ENCODE measurements at regions not wholly inside any gene's neighbourhood (a gene's known extent, or its start where the extent isn't known, plus 50 kb on each side); places are given as distances from the start of the nearest gene placed in this dataset.
A peak's percentile ranks its signal among the peaks of the same experiment; 100 is the strongest.

DNA sequence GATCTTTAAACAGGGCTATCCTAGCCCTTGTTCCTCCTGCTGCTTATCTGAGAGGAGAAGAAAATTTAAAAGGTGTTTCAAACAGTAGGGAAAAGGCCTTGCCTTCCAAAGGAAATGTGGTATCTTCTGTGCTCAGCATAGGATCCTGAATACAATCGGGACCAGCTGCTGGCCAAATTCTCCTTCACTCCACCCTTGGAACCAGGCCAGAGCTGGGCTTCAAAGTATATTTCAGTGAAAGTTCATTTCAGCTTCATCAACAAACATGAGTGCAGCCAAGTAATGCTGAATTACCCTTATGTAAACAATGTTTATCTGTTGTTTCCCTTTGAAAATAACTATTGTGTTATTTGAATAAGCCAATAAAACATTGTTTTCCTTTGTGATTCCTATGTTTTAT is 146.5 kb upstream of the MEOX2 start:
- Histone ChIP-seq H3K4me3 (no peak overlapping the region), H3K27ac (no peak overlapping the region), H3K27me3 (no peaks in the 10 kb centered on the region), H3K4me1 (ENCODE audit: low read depth) (no peaks in the 10 kb centered on the region), H3K36me3 (no peaks in the 10 kb centered on the region), H3K9me3 (ENCODE audit: low read depth) (no peaks in the 10 kb centered on the region)
- TF ChIP-seq, protein P1, sequence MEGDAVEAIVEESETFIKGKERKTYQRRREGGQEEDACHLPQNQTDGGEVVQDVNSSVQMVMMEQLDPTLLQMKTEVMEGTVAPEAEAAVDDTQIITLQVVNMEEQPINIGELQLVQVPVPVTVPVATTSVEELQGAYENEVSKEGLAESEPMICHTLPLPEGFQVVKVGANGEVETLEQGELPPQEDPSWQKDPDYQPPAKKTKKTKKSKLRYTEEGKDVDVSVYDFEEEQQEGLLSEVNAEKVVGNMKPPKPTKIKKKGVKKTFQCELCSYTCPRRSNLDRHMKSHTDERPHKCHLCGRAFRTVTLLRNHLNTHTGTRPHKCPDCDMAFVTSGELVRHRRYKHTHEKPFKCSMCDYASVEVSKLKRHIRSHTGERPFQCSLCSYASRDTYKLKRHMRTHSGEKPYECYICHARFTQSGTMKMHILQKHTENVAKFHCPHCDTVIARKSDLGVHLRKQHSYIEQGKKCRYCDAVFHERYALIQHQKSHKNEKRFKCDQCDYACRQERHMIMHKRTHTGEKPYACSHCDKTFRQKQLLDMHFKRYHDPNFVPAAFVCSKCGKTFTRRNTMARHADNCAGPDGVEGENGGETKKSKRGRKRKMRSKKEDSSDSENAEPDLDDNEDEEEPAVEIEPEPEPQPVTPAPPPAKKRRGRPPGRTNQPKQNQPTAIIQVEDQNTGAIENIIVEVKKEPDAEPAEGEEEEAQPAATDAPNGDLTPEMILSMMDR (IDR thresholded peaks at IDR 0.05; ENCODE audit: low read depth, low read length) = no peak
- peak in 1 of 2 donors; percentile 52 for DNase-seq (ENCODE audit: low read depth in 1 of 2, low spot score in 1 of 2)

DNA sequence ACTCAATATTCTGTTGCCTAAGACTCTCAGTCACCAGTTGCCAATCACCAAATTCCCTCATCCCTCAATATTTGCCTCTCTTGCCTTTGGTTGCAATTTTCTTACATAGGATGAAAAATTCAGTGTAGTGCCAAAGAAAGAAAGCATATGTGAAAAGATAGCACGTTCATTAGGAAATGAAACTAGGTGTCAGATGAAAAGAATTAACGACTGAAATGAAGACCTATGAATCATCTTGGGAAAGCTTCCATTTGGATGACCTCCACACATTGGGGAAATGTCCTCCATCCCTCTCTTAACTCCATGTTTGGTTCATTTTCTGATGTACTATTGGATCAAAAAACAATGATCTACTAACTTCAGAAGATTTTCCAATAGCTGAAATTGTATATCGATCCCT is 145.1 kb upstream of the MEOX2 start:
- Histone ChIP-seq H3K4me3 (no peak overlapping the region), H3K9me3 (ENCODE audit: low read depth) (no peaks in the 10 kb centered on the region), H3K4me1 (ENCODE audit: low read depth) (no peaks in the 10 kb centered on the region), H3K36me3 (no peaks in the 10 kb centered on the region), H3K27ac (no peak overlapping the region), H3K27me3 (no peaks in the 10 kb centered on the region)
- TF ChIP-seq, protein P1 (IDR thresholded peaks at IDR 0.05; ENCODE audit: low read depth, low read length) = no peak
- DNase-seq (ENCODE audit: low read depth in 1 of 2, low spot score in 1 of 2) = no peak

DNA sequence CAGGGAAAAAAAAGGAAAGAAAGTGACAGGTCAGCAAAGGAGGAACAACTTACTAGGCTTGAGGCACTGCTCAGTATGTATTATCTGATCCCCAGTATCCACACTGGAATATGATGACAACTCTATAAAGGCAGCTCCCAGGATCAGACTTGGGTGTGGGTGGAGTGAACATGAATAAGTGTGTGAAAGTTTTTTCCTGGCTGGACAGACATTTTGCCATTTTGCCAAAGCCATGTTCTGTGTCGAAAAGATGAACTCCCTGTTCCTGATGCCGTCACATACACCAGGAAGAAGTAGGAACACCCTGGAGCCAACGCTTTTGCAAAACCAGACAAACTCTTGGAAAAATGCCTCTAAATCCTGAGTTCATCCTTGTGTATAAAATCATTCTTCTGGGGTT is 143.2 kb upstream of the MEOX2 start:
- TF ChIP-seq, protein P1 (IDR thresholded peaks at IDR 0.05; ENCODE audit: low read depth, low read length) = no peak
- Histone ChIP-seq H3K27ac (no peak overlapping the region), H3K27me3 (no peaks in the 10 kb centered on the region), H3K9me3 (ENCODE audit: low read depth) (no peaks in the 10 kb centered on the region), H3K4me3 (no peak overlapping the region), H3K4me1 (ENCODE audit: low read depth) (no peaks in the 10 kb centered on the region), H3K36me3 (no peaks in the 10 kb centered on the region)
- peak in 1 of 2 donors; percentile 19 for DNase-seq (ENCODE audit: low read depth in 1 of 2, low spot score in 1 of 2)

DNA sequence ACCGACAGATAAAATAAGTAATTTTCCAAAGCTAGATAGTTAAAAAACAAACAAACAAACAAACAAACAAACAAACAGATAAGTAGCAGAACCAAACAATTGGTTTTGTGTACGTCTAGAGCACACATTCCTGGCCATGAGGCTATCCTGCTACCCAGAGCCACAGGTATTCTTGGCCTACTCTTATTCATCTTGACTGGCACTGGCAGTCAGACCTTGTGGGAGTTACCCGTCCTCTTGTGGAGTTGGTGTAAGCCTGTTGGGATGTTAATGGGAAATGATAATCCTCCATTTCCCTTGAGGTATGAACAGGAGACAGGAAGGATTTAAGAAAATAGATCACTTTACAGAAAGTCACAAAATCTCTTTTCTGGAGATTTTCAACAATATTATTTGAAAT is 142.4 kb upstream of the MEOX2 start:
- DNase-seq (ENCODE audit: low read depth in 1 of 2, low spot score in 1 of 2) = no peak
- H3K27ac ChIP-seq = no peak overlapping the region
- H3K4me3 ChIP-seq = no peak overlapping the region
- H3K4me1 ChIP-seq (ENCODE audit: low read depth) = no peaks in the 10 kb centered on the region
- TF ChIP-seq, protein P1 (IDR thresholded peaks at IDR 0.05; ENCODE audit: low read depth, low read length) = no peak
- H3K36me3 ChIP-seq = no peaks in the 10 kb centered on the region
- H3K27me3 ChIP-seq = no peaks in the 10 kb centered on the region
- no peaks in the 10 kb centered on the region for H3K9me3 ChIP-seq (ENCODE audit: low read depth)

- H3K36me3 ChIP-seq = no peaks in the 10 kb centered on the region
- TF ChIP-seq, protein P1 (IDR thresholded peaks at IDR 0.05; ENCODE audit: low read depth, low read length) = no peak
- H3K4me1 ChIP-seq (ENCODE audit: low read depth) = peaks cover 11% of the 10 kb centered on the region
- no peak overlapping the region for H3K27ac ChIP-seq
- peak in 1 of 2 donors; percentile 70 for DNase-seq (ENCODE audit: low read depth in 1 of 2, low spot score in 1 of 2)
- no peaks in the 10 kb centered on the region for H3K9me3 ChIP-seq (ENCODE audit: low read depth)
- no peak overlapping the region for H3K4me3 ChIP-seq
- H3K27me3 ChIP-seq = peaks cover 7% of the 10 kb centered on the region
Observed at GRCh38 chr7:15821484-15822427, 135.3 kb upstream of the MEOX2 start.
